DLD1 (cell line): ENCODE measurements at regions not wholly inside any gene's neighbourhood (a gene's known extent, or its start where the extent isn't known, plus 50 kb on each side); places are given as distances from the start of the nearest gene placed in this dataset.

Experiments used
- in situ Hi-C: cut with HindIII; loops from 2 replicates; pipeline ENCODE4 v1.10.0; 2017; ENCODE audit warnings: low sequenced_read_pairs

DNA sequence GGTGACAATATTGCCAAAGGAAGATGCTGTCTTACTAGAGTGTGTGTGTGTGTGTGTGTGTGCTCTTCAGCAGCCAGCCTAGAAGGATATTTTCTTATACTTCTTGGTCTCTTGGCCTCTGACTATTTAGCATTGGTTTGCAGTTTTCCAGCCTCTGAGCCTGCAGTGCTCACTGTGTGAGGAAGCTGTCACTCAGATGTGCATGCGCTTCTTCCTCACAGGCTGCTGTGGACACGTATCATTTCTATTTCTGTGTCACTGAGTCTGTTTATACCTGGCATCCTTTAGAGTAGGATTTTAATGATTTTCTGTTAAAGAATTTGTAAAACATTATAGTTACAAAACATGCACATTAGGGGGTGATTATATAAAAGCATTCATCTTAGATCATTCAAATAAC, 83.3 kb downstream of the ALDH8A1 start:
- in situ Hi-C loops = no loop called here

GRCh38 chr6:134864558-134864957, 85.3 kb downstream of the ALDH8A1 start:
- in situ Hi-C loops = no loop called here

DNA sequence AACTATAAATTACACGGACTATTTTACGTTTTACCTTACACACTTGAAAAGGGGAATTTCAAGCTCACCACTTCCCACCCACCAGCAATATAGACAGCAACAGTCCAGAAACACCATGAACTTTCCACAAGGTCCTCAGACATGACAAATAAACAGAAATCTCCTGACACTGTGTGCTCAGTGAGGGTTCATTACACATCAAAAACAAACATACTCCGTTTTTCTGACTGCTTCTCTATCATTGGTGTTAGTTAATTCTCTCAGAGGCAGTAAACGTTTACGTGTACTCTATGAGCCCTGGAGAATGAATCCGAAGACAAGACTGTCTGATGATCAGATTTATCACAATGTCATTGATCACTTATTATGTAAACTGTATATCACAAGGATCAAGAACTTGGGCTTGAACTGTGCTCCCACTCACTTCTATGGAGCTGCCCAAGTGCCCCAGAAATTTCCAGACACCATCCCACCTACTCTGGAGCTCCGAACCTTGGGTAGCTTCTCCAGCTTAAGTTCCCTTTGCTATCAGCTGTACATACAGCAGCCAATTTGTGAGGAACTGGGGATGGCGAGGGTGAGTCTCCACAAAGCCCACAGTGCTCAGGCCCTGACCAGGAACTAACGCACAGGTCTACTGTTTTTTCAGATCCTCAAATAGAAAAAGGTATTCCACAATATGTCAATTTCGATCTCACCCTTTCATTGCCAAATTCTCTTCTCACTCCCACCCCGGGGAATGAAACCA, 86.0 kb downstream of the ALDH8A1 start:
- in situ Hi-C loops = no loop called here

DNA sequence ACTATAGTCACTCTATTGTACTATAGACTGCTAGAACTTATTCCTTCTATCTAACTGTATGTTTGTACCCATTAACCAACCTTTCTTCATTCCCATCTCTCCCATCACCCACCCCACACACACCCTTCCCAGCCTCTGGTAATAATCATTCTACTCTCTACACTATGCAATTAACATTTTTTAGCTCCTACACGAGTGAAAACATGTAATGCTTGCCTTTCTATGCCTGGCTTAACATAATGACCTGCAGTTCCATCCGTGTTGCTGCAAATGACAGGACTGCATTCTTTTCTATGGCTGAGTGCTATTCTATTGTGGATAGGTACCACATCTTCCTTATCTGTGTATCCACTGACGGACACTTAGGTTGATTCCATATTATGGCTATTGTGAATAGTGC, 95.5 kb downstream of the ALDH8A1 start:
- in situ Hi-C loops = no loop called here

DNA sequence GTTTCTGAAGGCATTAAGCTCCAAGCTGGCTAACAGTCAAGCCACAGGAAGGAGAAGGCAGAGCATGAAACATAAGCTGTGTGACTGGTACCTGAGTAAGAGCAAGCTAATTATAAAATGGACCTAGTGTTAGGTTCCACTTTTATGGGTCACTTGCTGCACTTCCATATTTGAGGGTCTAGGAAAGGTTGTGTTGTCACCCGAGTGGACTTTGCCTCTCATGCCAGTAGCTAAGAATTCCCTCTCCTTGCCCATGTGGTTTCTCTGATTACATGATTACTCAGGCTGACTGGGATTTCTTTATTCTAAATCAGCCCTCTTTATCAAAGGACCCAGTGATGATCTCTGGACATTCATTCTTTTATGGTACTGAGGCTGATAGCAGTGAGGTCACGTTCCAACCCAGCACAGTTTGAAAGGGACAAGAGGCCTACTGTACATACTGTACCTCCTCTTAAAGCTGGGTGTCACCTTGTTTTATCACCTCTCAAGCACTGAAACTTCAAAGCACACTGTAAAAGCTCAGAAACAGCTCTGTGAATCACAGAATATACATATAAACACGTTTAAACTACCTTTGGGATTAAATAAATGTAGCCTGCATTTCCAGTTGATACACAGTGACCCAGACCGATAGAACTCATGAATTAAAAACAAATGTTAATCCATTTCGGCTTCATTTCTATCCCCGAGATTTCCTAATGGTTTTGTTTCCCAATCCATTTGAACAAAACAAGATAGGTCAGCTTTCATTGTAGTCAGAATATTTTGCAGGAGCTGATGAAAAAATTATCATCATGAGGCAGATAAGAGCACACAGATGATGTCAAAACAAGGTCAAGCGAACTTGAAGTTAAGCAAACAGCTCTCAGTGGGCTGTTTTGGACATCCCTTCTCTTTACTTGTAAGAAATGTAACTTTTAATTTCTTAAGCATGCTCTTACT, 96.5 kb downstream of the ALDH8A1 start:
- in situ Hi-C loops = no loop called here

DNA sequence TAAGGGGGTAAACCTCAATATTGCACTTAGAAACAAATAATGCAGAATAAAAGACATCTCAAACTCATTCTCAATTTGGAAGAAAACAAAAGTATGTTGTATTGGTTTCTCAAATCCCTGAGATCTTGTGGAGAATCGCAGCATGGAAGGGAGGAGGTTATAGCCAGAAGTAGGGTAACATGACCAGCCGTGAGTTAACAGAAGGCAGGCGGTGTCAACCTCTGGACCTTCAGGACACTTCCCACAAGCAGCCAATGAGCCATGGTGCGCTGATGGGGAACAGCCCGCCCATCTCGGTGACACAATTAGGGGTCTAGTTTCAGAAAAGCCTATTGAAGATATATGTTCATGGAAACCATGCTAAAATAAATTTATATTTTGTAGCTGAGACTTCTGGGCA, 98.4 kb downstream of the ALDH8A1 start:
- in situ Hi-C loops = no loop called here

DNA sequence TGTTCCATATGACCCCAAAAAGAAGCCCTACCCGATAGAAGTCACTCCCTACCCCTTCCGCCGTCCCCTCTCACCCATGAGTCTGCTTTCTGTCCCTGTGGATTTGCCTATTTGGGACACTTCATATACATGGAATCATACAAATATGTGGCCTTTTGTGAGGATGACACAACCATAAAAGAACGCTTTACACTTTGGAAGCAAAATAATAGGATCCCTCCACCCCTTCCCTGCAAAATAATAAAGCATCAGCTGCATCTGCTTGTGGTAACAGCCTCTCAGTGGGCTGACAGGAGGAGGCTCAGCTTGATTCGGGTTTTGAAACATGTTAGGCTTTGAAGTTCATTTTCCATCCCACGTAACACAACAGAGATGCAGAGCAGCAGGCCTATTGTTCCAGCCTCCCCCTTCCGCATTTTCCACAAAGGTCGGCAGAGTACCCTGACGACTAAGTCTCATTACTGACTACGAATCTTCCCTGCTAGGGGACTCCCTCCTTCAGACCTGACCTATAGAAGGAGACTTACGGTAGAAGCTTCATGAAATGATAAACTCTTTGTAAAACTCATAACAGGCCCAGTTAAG, 99.1 kb downstream of the ALDH8A1 start:
- in situ Hi-C loops = no loop called here

GRCh38 chr6:134849920-134850447, 99.9 kb downstream of the ALDH8A1 start:
- in situ Hi-C loops = loop anchor here (10.0 kb wide), 1 partner anchor 85 kb away; no protein-coding TSS in a partner anchor

DNA sequence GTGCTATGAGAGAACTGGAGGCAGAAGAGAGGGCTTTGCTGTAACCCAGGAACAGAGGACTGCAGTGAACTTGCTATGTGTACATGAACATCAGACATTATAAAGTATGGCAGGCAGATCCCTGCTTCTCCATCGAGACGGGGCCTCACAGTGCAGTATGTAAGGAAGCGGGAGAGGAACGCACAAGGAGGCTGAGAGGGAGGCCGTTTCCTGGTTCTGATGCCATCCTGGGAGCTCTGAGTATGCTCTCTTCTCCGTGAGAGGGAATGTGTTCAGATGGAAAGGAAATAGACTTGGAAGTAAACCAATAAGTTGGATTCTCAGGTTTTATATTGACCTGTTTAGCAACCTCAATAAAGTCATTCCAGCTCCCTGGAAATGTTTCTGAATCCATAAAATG, 101.8 kb downstream of the ALDH8A1 start:
- in situ Hi-C loops = loop anchor here (10.0 kb wide), 1 partner anchor 83 kb away; no protein-coding TSS in a partner anchor

DNA sequence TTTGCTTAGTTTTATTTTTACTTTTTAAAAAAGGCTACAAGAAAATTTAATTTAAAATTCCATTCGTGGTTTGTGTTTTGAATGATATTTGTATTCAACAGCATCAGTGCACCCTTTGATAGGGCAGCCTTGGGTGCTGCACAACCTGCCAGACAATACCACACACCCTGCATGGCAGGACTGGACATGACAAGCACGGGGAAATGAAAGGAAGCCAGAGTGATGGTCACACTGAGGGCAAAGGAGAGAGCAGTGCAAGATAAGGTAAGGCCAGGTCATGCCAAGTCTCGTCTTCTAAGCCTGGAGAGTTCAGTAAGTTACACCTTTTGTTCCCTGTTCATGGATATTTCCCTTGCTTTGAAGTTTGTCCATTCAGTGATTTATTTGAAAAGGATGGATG, 103.0 kb downstream of the ALDH8A1 start:
- in situ Hi-C loops = loop anchor here (10.0 kb wide), 1 partner anchor 82 kb away; no protein-coding TSS in a partner anchor

- in situ Hi-C loops = loop anchor here (10.0 kb wide), 1 partner anchor 81 kb away; no protein-coding TSS in a partner anchor
These were observed 103.9 kb downstream of the ALDH8A1 start for GRCh38 chr6:134846031-134846430.

- in situ Hi-C loops = loop anchor here (10.0 kb wide), 1 partner anchor 79 kb away; no protein-coding TSS in a partner anchor
These were observed 105.8 kb downstream of the ALDH8A1 start for GRCh38 chr6:134844120-134844519.

DNA sequence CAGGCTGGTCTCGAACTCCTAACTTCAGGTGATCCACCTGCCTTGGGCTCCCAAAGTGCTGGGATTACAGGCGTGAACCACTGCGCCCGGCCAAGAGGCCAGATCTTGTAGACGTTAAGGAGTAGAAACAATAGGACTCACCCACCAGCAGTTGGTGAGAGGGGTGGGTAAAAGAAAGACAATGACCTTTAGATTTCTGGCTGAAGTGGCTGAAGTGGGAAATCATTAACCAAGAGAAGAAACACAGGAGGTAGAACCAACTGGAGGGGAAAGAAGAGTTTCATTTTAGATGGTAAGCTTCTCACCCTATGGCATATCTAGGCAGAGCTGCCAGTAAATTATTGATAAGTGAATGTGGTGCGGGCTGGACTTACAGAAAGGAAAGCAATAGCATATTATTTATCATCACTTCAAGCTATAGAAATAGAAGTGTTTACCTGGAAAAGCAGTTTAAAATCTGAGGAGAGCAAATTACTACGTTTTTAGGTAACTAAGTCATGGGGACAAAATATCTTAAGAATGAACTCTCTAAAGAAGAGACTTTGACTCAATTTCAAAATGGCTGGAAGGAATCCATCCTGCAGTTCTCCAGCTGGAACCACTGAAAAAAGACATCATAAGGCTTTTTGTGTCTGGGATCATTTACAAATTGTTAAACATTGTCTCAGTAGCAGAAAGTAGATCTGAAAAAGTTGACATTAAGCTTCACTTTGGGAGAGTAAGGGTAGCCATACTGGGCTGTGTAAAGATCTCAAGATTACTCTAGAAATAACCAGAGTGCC, 109.6 kb downstream of the ALDH8A1 start:
- in situ Hi-C loops = loop anchor here (10.0 kb wide), 1 partner anchor 75 kb away; no protein-coding TSS in a partner anchor

- in situ Hi-C loops = no loop called here
These were observed 113.9 kb downstream of the ALDH8A1 start for GRCh38 chr6:134835993-134836392.

DNA sequence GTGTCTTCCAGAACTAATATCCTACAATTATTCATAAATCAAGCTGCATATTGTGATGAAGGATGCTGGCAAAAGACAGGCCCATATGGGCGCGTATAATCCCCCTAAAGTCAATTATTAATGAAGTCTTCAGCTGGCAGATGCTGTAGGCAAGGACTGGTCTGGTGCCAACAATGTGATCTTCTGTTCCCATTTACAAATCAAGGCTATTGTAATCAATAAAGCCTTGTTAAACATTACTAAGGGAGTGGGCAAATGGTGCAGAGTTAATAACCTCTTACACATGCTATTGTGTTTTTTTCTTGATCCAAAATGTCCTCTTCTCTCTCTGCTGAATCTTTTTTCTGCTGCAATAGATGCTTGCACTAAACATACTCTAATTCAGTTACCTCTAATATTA, 119.0 kb downstream of the ALDH8A1 start:
- in situ Hi-C loops = no loop called here

- in situ Hi-C loops = no loop called here
These were observed 119.7 kb downstream of the ALDH8A1 start for GRCh38 chr6:134830194-134830593.

DNA sequence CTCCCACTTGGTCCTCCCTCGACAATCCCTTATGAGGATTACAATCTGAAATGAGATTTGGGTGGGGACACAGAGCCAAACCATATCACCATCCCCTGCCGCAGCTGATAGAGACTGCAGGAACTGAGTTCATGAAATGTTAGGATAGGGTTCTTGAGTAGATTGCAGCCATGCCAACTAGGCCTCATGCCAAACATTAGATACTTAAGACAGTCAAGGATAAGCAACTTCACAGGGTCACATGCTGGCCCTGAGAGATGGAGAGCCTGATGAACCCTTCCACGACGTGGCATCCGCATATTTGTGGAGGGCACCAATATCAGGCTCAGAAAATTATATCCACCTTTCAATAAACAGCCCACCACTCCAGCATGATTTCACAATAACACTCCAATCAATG, 121.3 kb downstream of the ALDH8A1 start:
- in situ Hi-C loops = loop anchor here (10.0 kb wide), 1 partner anchor 164 kb away; no protein-coding TSS in a partner anchor

GRCh38 chr6:134826889-134827737, 122.8 kb downstream of the ALDH8A1 start:
- in situ Hi-C loops = loop anchor here (10.0 kb wide), 1 partner anchor 162 kb away; no protein-coding TSS in a partner anchor

DNA sequence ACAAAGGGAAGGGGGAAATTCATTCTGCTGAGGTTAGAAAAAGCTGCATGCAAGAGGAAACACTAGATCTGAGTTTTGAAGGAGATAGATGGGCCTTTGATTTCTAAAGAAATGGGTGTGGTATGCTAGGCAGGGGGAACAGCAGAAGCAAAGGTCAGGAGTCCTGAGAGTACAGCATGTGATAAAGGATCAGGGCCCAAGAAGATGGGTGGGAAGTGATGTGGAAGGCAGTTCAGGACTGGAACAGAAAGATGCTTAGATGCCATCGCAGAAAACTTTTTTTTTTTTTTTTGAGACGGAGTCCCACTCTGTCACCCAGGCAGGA, 126.2 kb downstream of the ALDH8A1 start:
- in situ Hi-C loops = loop anchor here (5.0 to 10.0 kb wide), 4 partner anchors 64 to 656 kb away; no protein-coding TSS in a partner anchor
